ENCODE measurements at regions not wholly inside any gene's neighbourhood (a gene's known extent, or its start where the extent isn't known, plus 50 kb on each side); places are given as distances from the start of the nearest gene placed in this dataset.

- H3K36me3 Mint-ChIP-seq = no peaks in the 10 kb centered on the region
Observed at GRCh38 chr5:2577312-2578036, 174.0 kb downstream of the IRX2 start.

GRCh38 chr5:2576823-2577222 lies 174.7 kb downstream of the IRX2 start:
- H3K27ac Mint-ChIP-seq = no peak overlapping the region
- H3K36me3 Mint-ChIP-seq = no peaks in the 10 kb centered on the region
- H3K9me3 Mint-ChIP-seq (ENCODE audit: low read depth) = no peaks in the 10 kb centered on the region
- H3K27me3 Mint-ChIP-seq = peaks cover 3% of the 10 kb centered on the region
- no peaks in the 10 kb centered on the region for H3K4me1 Mint-ChIP-seq (ENCODE audit: low read depth)
- H3K4me3 Mint-ChIP-seq = no peak overlapping the region

More at GRCh38 chr5:2577312-2578036, 174.0 kb downstream of the IRX2 start:
- H3K27ac Mint-ChIP-seq = no peak overlapping the region
- H3K27me3 Mint-ChIP-seq = peaks cover 3% of the 10 kb centered on the region
- no peak overlapping the region for H3K4me3 Mint-ChIP-seq
- H3K9me3 Mint-ChIP-seq (ENCODE audit: low read depth) = no peaks in the 10 kb centered on the region
- H3K4me1 Mint-ChIP-seq (ENCODE audit: low read depth) = no peaks in the 10 kb centered on the region

DNA sequence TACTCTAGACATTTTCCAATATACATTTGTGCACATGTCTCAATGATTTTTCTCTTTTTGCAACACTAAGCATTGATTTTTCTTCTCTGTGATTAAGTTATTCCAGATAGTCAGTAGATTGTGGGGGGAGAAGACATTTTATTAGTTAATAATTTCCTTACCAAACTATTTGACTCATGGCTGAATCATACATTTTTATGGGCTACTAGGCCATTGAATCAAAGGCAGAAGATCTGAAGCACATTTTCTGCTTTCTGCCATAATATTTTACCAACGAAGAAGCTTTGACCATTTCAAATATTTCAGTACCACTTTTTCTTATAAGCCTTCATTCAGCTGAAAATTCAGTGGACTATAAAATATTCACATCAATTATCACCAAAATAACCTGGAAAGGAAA lies 175.6 kb downstream of the IRX2 start:
- Mint-ChIP-seq H3K4me1 (ENCODE audit: low read depth) (no peaks in the 10 kb centered on the region), H3K27me3 (peaks cover 3% of the 10 kb centered on the region), H3K27ac (no peak overlapping the region), H3K36me3 (no peaks in the 10 kb centered on the region), H3K4me3 (no peak overlapping the region), H3K9me3 (ENCODE audit: low read depth) (no peaks in the 10 kb centered on the region)

DNA sequence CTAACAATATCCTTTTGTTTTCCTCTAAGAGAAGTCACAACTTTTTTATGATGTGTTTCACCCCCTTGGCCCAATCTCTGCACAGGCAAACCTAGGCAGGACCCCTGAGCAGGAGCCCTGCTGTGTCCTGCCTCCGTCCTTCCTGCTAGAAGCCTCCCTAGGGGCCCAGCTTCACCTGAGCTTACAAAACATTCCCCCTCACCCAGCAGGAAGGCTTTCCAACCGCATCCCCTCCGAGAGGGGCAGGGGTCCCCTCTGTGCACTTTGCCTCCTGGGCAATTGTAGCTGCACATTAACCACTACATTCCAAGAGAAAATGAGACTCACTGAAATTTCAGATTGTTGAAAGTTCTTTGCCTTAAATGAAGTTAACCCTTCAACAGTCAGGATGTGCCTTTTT lies 176.2 kb downstream of the IRX2 start:
- Mint-ChIP-seq H3K4me3 (no peak overlapping the region), H3K9me3 (ENCODE audit: low read depth) (no peaks in the 10 kb centered on the region), H3K4me1 (ENCODE audit: low read depth) (no peaks in the 10 kb centered on the region), H3K36me3 (no peaks in the 10 kb centered on the region), H3K27me3 (peaks cover 3% of the 10 kb centered on the region), H3K27ac (no peak overlapping the region)

GRCh38 chr5:2574155-2574554 lies 177.3 kb downstream of the IRX2 start:
- Mint-ChIP-seq H3K9me3 (ENCODE audit: low read depth) (no peaks in the 10 kb centered on the region), H3K4me1 (ENCODE audit: low read depth) (no peaks in the 10 kb centered on the region), H3K36me3 (no peaks in the 10 kb centered on the region), H3K27me3 (peaks cover 3% of the 10 kb centered on the region), H3K4me3 (no peak overlapping the region), H3K27ac (no peak overlapping the region)

DNA sequence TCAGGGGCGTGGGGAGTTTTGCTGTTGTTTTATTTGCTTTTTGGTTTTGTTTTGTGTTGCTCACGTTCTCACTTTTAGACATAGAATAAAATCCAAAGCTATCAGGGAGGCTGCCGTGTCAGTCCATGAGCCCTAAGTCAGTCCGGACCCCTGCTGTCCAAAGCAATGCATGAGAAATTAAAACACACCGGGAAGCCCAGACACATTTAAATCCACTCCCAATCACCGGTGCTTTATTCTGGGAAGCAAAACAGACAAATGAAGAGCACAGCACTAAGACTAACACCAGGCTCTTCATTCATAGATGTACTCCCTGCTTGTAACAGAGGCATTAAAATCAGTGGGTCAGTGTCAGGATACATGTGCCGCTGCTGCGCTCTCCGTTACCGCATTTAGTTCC lies 180.9 kb downstream of the IRX2 start:
- H3K27me3 Mint-ChIP-seq = peaks cover 2% of the 10 kb centered on the region
- no peaks in the 10 kb centered on the region for H3K36me3 Mint-ChIP-seq
- H3K4me3 Mint-ChIP-seq = no peak overlapping the region
- no peaks in the 10 kb centered on the region for H3K4me1 Mint-ChIP-seq (ENCODE audit: low read depth)
- H3K27ac Mint-ChIP-seq = no peak overlapping the region
- H3K9me3 Mint-ChIP-seq (ENCODE audit: low read depth) = no peaks in the 10 kb centered on the region

GRCh38 chr5:2569774-2570542 lies 181.5 kb downstream of the IRX2 start:
- Mint-ChIP-seq H3K4me1 (ENCODE audit: low read depth) (no peaks in the 10 kb centered on the region), H3K4me3 (no peak overlapping the region), H3K9me3 (ENCODE audit: low read depth) (no peaks in the 10 kb centered on the region), H3K36me3 (no peaks in the 10 kb centered on the region), H3K27ac (no peak overlapping the region), H3K27me3 (peaks cover 2% of the 10 kb centered on the region)

- Mint-ChIP-seq H3K27me3 (peaks cover 2% of the 10 kb centered on the region), H3K4me3 (no peak overlapping the region), H3K4me1 (ENCODE audit: low read depth) (no peaks in the 10 kb centered on the region), H3K36me3 (no peaks in the 10 kb centered on the region), H3K9me3 (ENCODE audit: low read depth) (no peaks in the 10 kb centered on the region), H3K27ac (no peak overlapping the region)
Observed at GRCh38 chr5:2569176-2569575, 182.3 kb downstream of the IRX2 start.

- Mint-ChIP-seq H3K27ac (no peak overlapping the region), H3K36me3 (no peaks in the 10 kb centered on the region), H3K9me3 (ENCODE audit: low read depth) (no peaks in the 10 kb centered on the region), H3K27me3 (peaks cover 4% of the 10 kb centered on the region), H3K4me3 (no peak overlapping the region), H3K4me1 (ENCODE audit: low read depth) (no peaks in the 10 kb centered on the region)
Observed at GRCh38 chr5:2566284-2566683, 185.2 kb downstream of the IRX2 start.

GRCh38 chr5:2565147-2565546 lies 186.3 kb downstream of the IRX2 start:
- no peak overlapping the region for H3K27ac Mint-ChIP-seq
- H3K9me3 Mint-ChIP-seq (ENCODE audit: low read depth) = no peaks in the 10 kb centered on the region
- H3K27me3 Mint-ChIP-seq = peaks cover 5% of the 10 kb centered on the region
- no peaks in the 10 kb centered on the region for H3K36me3 Mint-ChIP-seq
- no peaks in the 10 kb centered on the region for H3K4me1 Mint-ChIP-seq (ENCODE audit: low read depth)
- H3K4me3 Mint-ChIP-seq = no peak overlapping the region

DNA sequence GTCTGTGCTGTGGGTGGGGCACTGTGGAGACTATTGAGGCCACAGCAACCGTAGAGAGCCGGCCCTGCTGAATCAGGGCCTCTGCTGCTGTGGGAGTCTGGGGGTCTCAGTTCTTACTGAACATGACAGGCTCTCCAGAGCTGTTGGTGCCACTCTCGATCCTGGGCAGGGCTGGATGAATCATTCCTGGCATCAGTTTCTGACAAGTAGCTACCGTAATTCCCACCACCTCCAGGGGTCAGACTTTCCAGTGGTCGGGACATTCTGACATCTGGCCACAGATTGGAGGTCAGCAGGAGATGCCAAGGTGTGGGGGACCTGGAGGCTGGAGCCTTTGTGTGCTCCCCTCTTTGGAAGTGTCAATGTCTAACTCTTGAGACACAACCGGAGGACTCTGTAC lies 188.4 kb downstream of the IRX2 start:
- H3K4me1 Mint-ChIP-seq (ENCODE audit: low read depth) = no peaks in the 10 kb centered on the region
- H3K36me3 Mint-ChIP-seq = no peaks in the 10 kb centered on the region
- H3K27ac Mint-ChIP-seq = no peak overlapping the region
- peaks cover 4% of the 10 kb centered on the region for H3K27me3 Mint-ChIP-seq
- no peak overlapping the region for H3K4me3 Mint-ChIP-seq
- H3K9me3 Mint-ChIP-seq (ENCODE audit: low read depth) = no peaks in the 10 kb centered on the region

DNA sequence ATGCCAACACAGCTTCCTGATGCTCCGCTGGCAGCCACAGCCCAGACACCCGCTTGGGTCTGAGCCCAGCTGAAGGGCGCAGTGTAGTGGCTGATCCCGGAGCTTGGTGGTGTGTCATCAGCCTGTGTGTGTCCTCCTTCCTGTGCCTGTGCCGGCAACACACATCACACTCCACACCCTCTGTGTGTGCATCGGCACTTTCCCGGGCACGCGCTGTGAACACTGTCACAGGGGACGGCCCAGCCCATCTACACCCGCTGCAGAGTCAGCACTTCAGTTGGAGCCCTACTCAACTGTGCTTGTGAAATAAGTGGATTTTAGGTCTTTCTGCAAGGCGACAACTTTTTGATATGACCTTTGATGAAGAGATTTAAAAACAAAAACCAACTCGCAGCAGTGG lies 189.4 kb downstream of the IRX2 start:
- Mint-ChIP-seq H3K27me3 (peaks cover 4% of the 10 kb centered on the region), H3K27ac (no peak overlapping the region)

DNA sequence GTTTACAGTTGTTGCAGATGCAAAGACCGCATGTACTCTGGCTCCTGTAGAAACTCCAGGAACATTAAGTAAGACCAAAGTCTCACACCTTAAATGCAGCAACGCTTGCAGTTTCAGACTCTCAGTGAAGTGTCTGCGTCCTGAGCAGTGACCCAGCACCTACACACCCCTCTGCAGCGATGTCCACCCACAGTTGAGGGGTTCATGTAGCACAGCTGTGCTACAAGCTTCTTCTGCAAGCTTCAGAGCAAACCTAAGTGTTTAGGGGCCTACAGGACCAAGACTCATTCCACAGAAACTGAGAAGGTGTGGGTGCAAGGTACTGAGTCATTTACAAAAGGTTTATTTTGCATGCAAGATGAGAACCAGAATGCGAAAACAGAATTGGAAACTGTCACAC lies 191.0 kb downstream of the IRX2 start:
- H3K27ac Mint-ChIP-seq = no peak overlapping the region
- no peaks in the 10 kb centered on the region for H3K36me3 Mint-ChIP-seq
- no peak overlapping the region for H3K4me3 Mint-ChIP-seq
- H3K9me3 Mint-ChIP-seq (ENCODE audit: low read depth) = no peaks in the 10 kb centered on the region
- H3K27me3 Mint-ChIP-seq = peaks cover 4% of the 10 kb centered on the region
- no peaks in the 10 kb centered on the region for H3K4me1 Mint-ChIP-seq (ENCODE audit: low read depth)

More for the DNA sequence above, 189.4 kb downstream of the IRX2 start:
- H3K4me3 Mint-ChIP-seq = no peak overlapping the region
- H3K36me3 Mint-ChIP-seq = no peaks in the 10 kb centered on the region
- no peaks in the 10 kb centered on the region for H3K9me3 Mint-ChIP-seq (ENCODE audit: low read depth)
- no peaks in the 10 kb centered on the region for H3K4me1 Mint-ChIP-seq (ENCODE audit: low read depth)

DNA sequence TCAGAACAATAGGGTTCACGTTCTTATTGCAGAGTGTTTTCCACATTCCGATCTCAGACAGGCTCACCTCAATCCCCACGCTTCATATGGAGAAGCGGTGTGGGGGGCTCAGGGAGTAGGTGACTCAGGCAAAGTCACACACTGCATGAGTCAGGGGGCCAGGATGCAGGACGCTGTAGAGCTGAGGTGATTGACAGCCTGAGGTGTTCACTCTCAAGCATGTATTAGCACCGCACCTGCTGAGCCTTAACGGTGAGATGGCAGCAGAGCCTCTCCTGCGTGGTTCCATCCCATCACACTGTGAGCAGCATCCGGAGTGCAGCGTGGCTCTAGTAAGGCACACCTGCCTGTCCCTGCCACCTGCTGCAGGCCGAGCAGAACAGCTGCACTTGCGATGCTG lies 194.0 kb downstream of the IRX2 start:
- Mint-ChIP-seq H3K36me3 (no peaks in the 10 kb centered on the region), H3K9me3 (ENCODE audit: low read depth) (peaks cover 11% of the 10 kb centered on the region), H3K27me3 (peaks cover 2% of the 10 kb centered on the region), H3K4me1 (ENCODE audit: low read depth) (no peaks in the 10 kb centered on the region), H3K27ac (no peak overlapping the region), H3K4me3 (no peak overlapping the region)

DNA sequence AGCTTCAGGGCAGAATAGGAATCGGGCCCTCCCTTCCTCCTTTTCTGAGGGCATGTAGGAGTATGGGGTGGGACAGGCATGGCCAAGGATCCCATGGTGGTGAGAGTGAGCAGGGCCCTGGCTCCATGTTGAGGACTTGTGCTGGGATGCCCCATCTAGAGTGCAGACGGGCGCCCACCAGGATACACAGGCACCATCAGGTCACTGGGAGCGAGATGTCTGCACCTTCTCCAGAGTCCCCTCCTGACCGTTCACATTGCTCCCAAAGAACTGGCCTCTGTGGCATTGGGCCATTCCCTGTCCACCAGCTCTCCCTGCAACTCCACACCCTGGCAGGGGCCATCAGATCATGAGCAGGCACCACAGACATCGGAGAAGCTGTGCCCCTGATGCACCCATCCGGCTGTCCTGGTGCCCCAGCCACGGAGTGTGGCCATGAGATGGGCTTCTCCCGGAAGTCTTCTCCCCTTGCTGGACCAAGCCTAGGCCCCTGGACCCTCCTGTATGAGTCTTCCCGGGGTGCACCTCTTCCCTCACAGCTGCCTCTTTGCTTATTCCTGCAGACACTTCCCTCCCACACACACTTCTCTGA lies 195.0 kb downstream of the IRX2 start:
- Mint-ChIP-seq H3K9me3 (ENCODE audit: low read depth) (peaks cover 11% of the 10 kb centered on the region), H3K27me3 (peaks cover 2% of the 10 kb centered on the region), H3K4me3 (no peak overlapping the region), H3K36me3 (no peaks in the 10 kb centered on the region), H3K4me1 (ENCODE audit: low read depth) (no peaks in the 10 kb centered on the region), H3K27ac (no peak overlapping the region)
